AG09309 (cell line): ENCODE measurements at regions not wholly inside any gene's neighbourhood (a gene's known extent, or its start where the extent isn't known, plus 50 kb on each side); places are given as distances from the start of the nearest gene placed in this dataset.
A peak's percentile ranks its signal among the peaks of the same experiment; 100 is the strongest.

Source experiments
- DNase-seq: peaks from one replicate; pipeline ENCODE4 v3.0.0-alpha.2; 2010; ENCODE audit warnings: low read depth
- H3K4me3 ChIP-seq: 2 replicates; pipeline ENCODE4 v1.5.1; 2011; ENCODE audit warnings: mild to moderate bottlenecking, low read depth, low read length, moderate library complexity; ENCODE audit not compliant: control insufficient read depth
- CTCF ChIP-seq: IDR thresholded peaks from 2 replicates; pipeline ENCODE4 v1.5.1; 2011; ENCODE audit warnings: mild to moderate bottlenecking, low read depth, low read length, inconsistent platforms; ENCODE audit not compliant: insufficient read depth, control insufficient read depth; ENCODE audit errors: missing control alignments

DNA sequence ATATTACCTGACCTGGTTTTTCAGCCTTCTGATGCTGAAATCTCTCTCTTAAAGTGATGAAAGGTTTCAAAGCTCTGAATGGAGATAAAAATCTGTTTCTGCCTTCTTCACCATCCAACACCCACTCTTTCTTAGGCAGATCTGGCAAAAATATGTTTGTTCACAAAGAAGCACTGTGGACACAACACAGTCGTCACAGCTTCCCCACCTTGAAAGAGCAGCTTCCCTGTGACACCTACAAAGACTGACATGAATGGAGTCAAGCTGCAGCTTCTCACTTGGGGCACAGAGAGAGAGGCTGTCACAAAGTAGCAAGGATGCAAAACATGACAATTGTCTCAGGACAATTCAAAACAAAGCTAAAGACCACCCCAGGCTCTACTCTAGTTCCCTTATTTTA, 86.5 kb downstream of the ICOS start:
- no peak for TF ChIP-seq CTCF
- no peak overlapping the region for H3K4me3 ChIP-seq
- DNase-seq = no peak

GRCh38 chr2:204024503-204024902, 87.9 kb downstream of the ICOS start:
- no peak for DNase-seq
- H3K4me3 ChIP-seq = no peak overlapping the region
- peak; percentile 72 for TF ChIP-seq CTCF

DNA sequence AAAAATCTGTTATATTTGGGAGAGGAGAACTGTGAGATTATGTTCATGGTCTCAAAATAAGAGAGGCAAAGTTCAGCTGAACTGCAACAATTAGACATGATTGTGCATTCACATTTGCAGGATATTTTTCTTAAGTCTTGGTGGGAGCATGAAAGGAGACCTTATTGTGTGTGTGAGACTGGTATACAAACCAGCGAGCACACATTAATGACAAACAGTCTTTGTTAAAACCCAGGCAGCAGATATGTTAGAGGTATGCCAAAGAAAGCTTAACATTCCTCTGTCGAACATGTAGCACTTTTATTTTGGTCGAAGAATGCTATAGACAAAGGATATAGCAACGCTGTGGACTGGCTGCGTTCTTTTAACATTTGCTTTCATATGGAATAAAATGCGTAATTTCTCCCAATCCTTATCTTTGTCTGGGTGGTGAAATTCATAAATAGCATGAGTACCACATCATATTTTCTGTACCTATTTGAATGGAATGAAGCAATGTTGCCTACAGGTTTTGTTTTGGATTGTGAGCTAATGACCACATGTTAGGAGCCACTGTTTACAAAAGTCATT, 88.4 kb downstream of the ICOS start:
- TF ChIP-seq CTCF = no peak
- H3K4me3 ChIP-seq = no peak overlapping the region
- DNase-seq = no peak

- no peak for DNase-seq
- TF ChIP-seq CTCF = peak; percentile 26
Observed at GRCh38 chr2:204026294-204026693, 89.7 kb downstream of the ICOS start.

GRCh38 chr2:204027091-204027490, 90.5 kb downstream of the ICOS start:
- no peak for DNase-seq
- TF ChIP-seq CTCF = no peak
- H3K4me3 ChIP-seq = no peak overlapping the region

More at GRCh38 chr2:204026294-204026693, 89.7 kb downstream of the ICOS start:
- H3K4me3 ChIP-seq = no peak overlapping the region

GRCh38 chr2:204030322-204030721, 93.8 kb downstream of the ICOS start:
- no peak for TF ChIP-seq CTCF
- DNase-seq = no peak
- no peak overlapping the region for H3K4me3 ChIP-seq

DNA sequence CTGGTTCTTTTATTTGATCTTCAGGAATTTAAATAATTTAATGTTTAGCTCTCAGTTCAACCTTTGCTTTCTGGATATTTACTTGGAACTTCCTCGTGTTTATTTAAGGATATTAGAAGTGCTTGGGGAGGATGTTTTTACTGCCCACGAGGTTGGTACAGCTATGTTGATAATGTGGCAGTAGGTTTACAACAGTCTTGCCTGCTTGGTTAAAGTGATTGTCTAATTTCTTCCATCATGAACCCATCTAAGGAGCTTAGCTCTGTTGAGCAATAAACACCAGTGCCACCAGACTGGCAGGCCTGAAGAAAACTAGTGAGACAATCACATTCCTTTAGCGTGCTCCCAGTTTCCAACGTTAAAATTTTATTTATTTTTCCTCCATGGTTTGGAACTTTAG, 94.5 kb downstream of the ICOS start:
- no peak for TF ChIP-seq CTCF

More for the DNA sequence above, 94.5 kb downstream of the ICOS start:
- no peak for DNase-seq
- H3K4me3 ChIP-seq = no peak overlapping the region
